IMR-90 (cell line): ENCODE measurements at regions not wholly inside any gene's neighbourhood (a gene's known extent, or its start where the extent isn't known, plus 50 kb on each side); places are given as distances from the start of the nearest gene placed in this dataset.

Source experiments
- ATAC-seq: fragments of 200-7000 bp; cut with Tn5 transposase; 2 replicates; pipeline ENCODE4 v1.9.1; 2020; ENCODE audit warnings: low read depth, mild to moderate bottlenecking, moderate library complexity
- BruUV-seq: library from RNA; stranded (reverse); fragments of 400-500 nt; replicated peaks from 2 replicates; lab custom pipeline; 2021; lab: Mats Ljungman, UMichigan
- CTCF ChIA-PET: fragments of 300-600 bp; formaldehyde crosslinking; extraction: SDS; loops from one replicate; lab custom pipeline; 2021; ENCODE audit warnings: antibody characterized with exemption; lab: Yijun Ruan, JAX
- POLR2A ChIA-PET: fragments of 300-600 bp; sonication (Branson Sonifier 250); formaldehyde crosslinking; loops from one replicate; lab custom pipeline; 2022; ENCODE audit warnings: antibody characterized with exemption; ENCODE audit not compliant: unreplicated experiment; lab: Charles Lee
- DNase-seq: peaks from one replicate; pipeline ENCODE4 v3.0.0; 2013
- H2AFZ ChIP-seq: replicated peaks from 2 replicates; pipeline ENCODE3; 2013; ENCODE audit warnings: low read length, mild to moderate bottlenecking; ENCODE audit not compliant: poor library complexity
- H2AK5ac ChIP-seq: 2 replicates; pipeline ENCODE4 v1.6.1; 2013; ENCODE audit warnings: low read depth, low read length, inconsistent platforms
- H2AK9ac ChIP-seq: replicated peaks from 2 replicates; pipeline ENCODE3; 2013; ENCODE audit warnings: mild to moderate bottlenecking, low read depth, low read length, moderate library complexity; ENCODE audit not compliant: poor library complexity
- H2BK120ac ChIP-seq: 2 replicates; pipeline ENCODE4 v1.6.1; 2013; ENCODE audit warnings: low read depth, low read length, inconsistent platforms
- H2BK15ac ChIP-seq: 3 replicates; pipeline ENCODE4 v1.6.1; 2013; ENCODE audit warnings: low read depth, low read length, inconsistent platforms
- H2BK20ac ChIP-seq: 2 replicates; pipeline ENCODE4 v1.6.1; 2013; ENCODE audit warnings: low read depth, mild to moderate bottlenecking, inconsistent platforms, low read length, moderate library complexity
- H2BK5ac ChIP-seq: 2 replicates; pipeline ENCODE4 v1.6.1; 2013; ENCODE audit warnings: mild to moderate bottlenecking, low read depth, low read length, inconsistent platforms; ENCODE audit not compliant: poor library complexity, severe bottlenecking
- H3K14ac ChIP-seq: replicated peaks from 2 replicates; pipeline ENCODE4 v1.6.1; 2013; ENCODE audit warnings: low read depth, low read length, inconsistent platforms
- H3K18ac ChIP-seq: 2 replicates; pipeline ENCODE4 v1.6.1; 2013; ENCODE audit warnings: low read depth, low read length, control low read depth
- H3K23ac ChIP-seq: 2 replicates; pipeline ENCODE4 v1.6.1; 2013; ENCODE audit warnings: low read depth, low read length, inconsistent platforms
- H3K27ac ChIP-seq: 2 replicates; pipeline ENCODE4 v1.5.1; 2013; ENCODE audit warnings: mild to moderate bottlenecking, control low read depth, low read length; ENCODE audit not compliant: insufficient read depth
- H3K27me3 ChIP-seq: 2 replicates; pipeline ENCODE4 v1.6.1; 2013; ENCODE audit warnings: low read length; ENCODE audit not compliant: control insufficient read depth, insufficient read depth
- H3K36me3 ChIP-seq: 2 replicates; pipeline ENCODE4 v1.6.1; 2013; ENCODE audit warnings: low read length, mixed read lengths; ENCODE audit not compliant: control insufficient read depth, insufficient read depth
- H3K4ac ChIP-seq: 2 replicates; pipeline ENCODE4 v1.6.1; 2013; ENCODE audit warnings: low read depth, low read length, inconsistent platforms
- H3K4me1 ChIP-seq: 2 replicates; pipeline ENCODE4 v1.6.1; 2013; ENCODE audit warnings: low read length, mixed read lengths; ENCODE audit not compliant: control insufficient read depth, insufficient read depth
- H3K4me2 ChIP-seq: 2 replicates; pipeline ENCODE4 v1.6.1; 2013; ENCODE audit warnings: low read depth, mild to moderate bottlenecking, control low read depth, low read length, moderate library complexity
- H3K4me3 ChIP-seq: 2 replicates; pipeline ENCODE4 v1.5.1; 2013; ENCODE audit warnings: low read depth, mild to moderate bottlenecking, control low read depth, low read length, moderate library complexity; ENCODE audit not compliant: insufficient read depth
- H3K56ac ChIP-seq: 2 replicates; pipeline ENCODE4 v1.6.1; 2013; ENCODE audit warnings: low read length, inconsistent platforms; ENCODE audit not compliant: insufficient read depth; ENCODE audit errors: extremely low read depth
- H3K79me1 ChIP-seq, 2 experiments: 2 replicates each; pipeline ENCODE4 v1.6.1; 2013; ENCODE audit warnings: low read length in 2 of 2, inconsistent platforms in 1 of 2, low read depth in 1 of 2
- H3K9ac ChIP-seq: 2 replicates; pipeline ENCODE4 v1.6.1; 2013; ENCODE audit warnings: low read depth, low read length, control low read depth
- H3K9me1 ChIP-seq: 2 replicates; pipeline ENCODE4 v1.6.1; 2013; ENCODE audit warnings: low read length, inconsistent platforms; ENCODE audit not compliant: insufficient read depth
- H3K9me3 ChIP-seq: 2 replicates; pipeline ENCODE4 v1.6.1; 2013; ENCODE audit warnings: low read length; ENCODE audit not compliant: control insufficient read depth, insufficient read depth
- H4K20me1 ChIP-seq: 2 replicates; pipeline ENCODE4 v1.6.1; 2013; ENCODE audit warnings: low read length, inconsistent platforms; ENCODE audit not compliant: insufficient read depth
- H4K5ac ChIP-seq: 2 replicates; pipeline ENCODE4 v1.6.1; 2013; ENCODE audit warnings: mild to moderate bottlenecking, low read depth, low read length, control low read depth
- H4K8ac ChIP-seq, 2 experiments: 2 replicates each; pipeline ENCODE4 v1.6.1; 2013; ENCODE audit warnings: low read depth in 2 of 2, low read length in 2 of 2, control low read depth in 1 of 2, inconsistent platforms in 1 of 2
- H4K91ac ChIP-seq: 2 replicates; pipeline ENCODE4 v1.6.1; 2013; ENCODE audit warnings: low read depth, low read length, inconsistent platforms; ENCODE audit not compliant: insufficient read depth
- BHLHE40 ChIP-seq: fragments of 150-350 bp; IDR thresholded peaks from 2 replicates; pipeline ENCODE4 v1.6.1; 2016; ENCODE audit warnings: mild to moderate bottlenecking, low read depth, low read length
- CEBPB ChIP-seq: IDR thresholded peaks from 2 replicates; pipeline ENCODE4 v1.6.1; 2012; ENCODE audit warnings: low read depth, low read length, improper control_type of control experiment
- CHD1 ChIP-seq: IDR thresholded peaks from 2 replicates; pipeline ENCODE4 v1.6.1; 2012; ENCODE audit warnings: low read depth, low read length, improper control_type of control experiment
- FOS ChIP-seq: fragments of 150-350 bp; IDR thresholded peaks from 2 replicates; pipeline ENCODE4 v1.6.1; 2016; ENCODE audit warnings: low read depth, low read length
- MAFK ChIP-seq: IDR thresholded peaks from 2 replicates; pipeline ENCODE4 v1.6.1; 2012; ENCODE audit warnings: low read depth, low read length, improper control_type of control experiment
- MAZ ChIP-seq: IDR thresholded peaks from 2 replicates; pipeline ENCODE4 v1.6.1; 2012; ENCODE audit warnings: low read depth, mild to moderate bottlenecking, low read length, improper control_type of control experiment, moderate library complexity, borderline replicate concordance
- MXI1 ChIP-seq: IDR thresholded peaks from 2 replicates; pipeline ENCODE4 v1.6.1; 2012; ENCODE audit warnings: low read depth, mild to moderate bottlenecking, low read length, moderate library complexity, borderline replicate concordance
- NFE2L2 ChIP-seq: fragments of 150-350 bp; IDR thresholded peaks from 2 replicates; pipeline ENCODE4 v1.6.1; 2016; ENCODE audit warnings: low read depth, mild to moderate bottlenecking, low read length
- POLR2A ChIP-seq: IDR thresholded peaks from 2 replicates; pipeline ENCODE4 v1.6.1; 2012; ENCODE audit warnings: mild to moderate bottlenecking, low read depth, low read length
- RAD21 ChIP-seq: IDR thresholded peaks from 2 replicates; pipeline ENCODE4 v1.6.1; 2012; ENCODE audit warnings: low read length, improper control_type of control experiment
- RCOR1 ChIP-seq: IDR thresholded peaks from 2 replicates; pipeline ENCODE4 v1.6.1; 2012; ENCODE audit warnings: mild to moderate bottlenecking, low read length, improper control_type of control experiment; ENCODE audit not compliant: insufficient replicate concordance
- RFX5 ChIP-seq: IDR thresholded peaks from 2 replicates; pipeline ENCODE4 v1.8.0; 2012; ENCODE audit warnings: low read depth, mild to moderate bottlenecking, low read length, moderate library complexity
- SMC3 ChIP-seq: fragments of 150-350 bp; IDR thresholded peaks from 2 replicates; pipeline ENCODE4 v1.6.1; 2016; ENCODE audit warnings: low read depth, mild to moderate bottlenecking, antibody characterized with exemption, low read length, moderate library complexity
- WGBS, 2 experiments: methylation state at CpG; one replicate each; pipeline versions ENCODE4 v1.1.5 to v1.1.7; 2013; ENCODE audit warnings: missing lambda C conversion rate in 2 of 2; ENCODE audit not compliant: insufficient read length in 1 of 2; ENCODE audit errors: extremely low coverage in 2 of 2; 5-methylcytosine and 5-hydroxymethylcytosine counted together
- dilution Hi-C: fragments of 300-500 bp; cut with HindIII; formaldehyde crosslinking; loops from one replicate; pipeline ENCODE4 v1.14.3; 2018; ENCODE audit warnings: low sequenced_read_pairs; ENCODE audit not compliant: unreplicated experiment
- in situ Hi-C: fragments of 300-500 bp; cut with MboI; formaldehyde crosslinking; loops from 3 replicates; pipeline ENCODE4 v1.14.3; 2019; ENCODE audit warnings: low sequenced_read_pairs, inconsistent platforms, mixed read lengths
- intact Hi-C: fragments of 100-400 bp; cut with micrococcal nuclease; formaldehyde crosslinking; loops from 2 replicates; pipeline ENCODE4 v1.10.0; 2022
- TF ChIP-seq, protein P1 (sequence below): fragments of 150-350 bp; IDR thresholded peaks from 2 replicates; pipeline ENCODE4 v1.6.1; 2017; ENCODE audit warnings: mild to moderate bottlenecking, antibody characterized with exemption, low read length, low read depth
- TF ChIP-seq, protein P2 (sequence below): conservative IDR thresholded peaks from 2 replicates; pipeline ENCODE4 v1.5.1; 2012; ENCODE audit warnings: mild to moderate bottlenecking, low read depth, low read length, improper control_type of control experiment
- TF ChIP-seq, protein P3 (sequence below): fragments of 150-350 bp; IDR thresholded peaks from 2 replicates; pipeline ENCODE4 v1.6.1; 2016; ENCODE audit warnings: low read depth, mild to moderate bottlenecking, low read length, moderate library complexity, borderline replicate concordance

DNA sequence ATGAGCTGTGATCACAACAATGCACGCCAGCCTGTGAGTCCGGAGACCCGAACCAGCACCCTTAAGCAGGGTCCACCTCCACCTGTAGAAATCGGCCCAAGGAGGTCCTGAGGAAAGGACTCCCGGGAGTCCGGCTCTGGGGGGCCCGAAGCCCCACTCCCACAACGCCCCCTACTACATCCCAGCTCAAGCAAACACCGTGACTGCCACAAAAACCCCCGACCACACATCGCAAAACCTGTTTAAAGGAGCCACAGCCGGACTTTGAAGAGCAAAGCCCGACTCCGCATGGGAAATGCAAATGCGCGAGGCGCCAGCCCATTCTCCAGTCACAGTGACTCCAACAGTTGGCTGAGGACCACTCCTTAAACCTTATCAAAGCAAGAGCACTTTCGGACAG lies 682.4 kb downstream of the KCNJ18 start:
- no peak overlapping the region for H3K4ac ChIP-seq
- no peak overlapping the region for H2BK15ac ChIP-seq
- H4K91ac ChIP-seq: no peak overlapping the region
- no peak for TF ChIP-seq MAFK
- TF ChIP-seq MAZ: no peak
- TF ChIP-seq RAD21: no peak
- no peak for TF ChIP-seq POLR2A
- TF ChIP-seq SMC3: no peak
- TF ChIP-seq, protein P1, sequence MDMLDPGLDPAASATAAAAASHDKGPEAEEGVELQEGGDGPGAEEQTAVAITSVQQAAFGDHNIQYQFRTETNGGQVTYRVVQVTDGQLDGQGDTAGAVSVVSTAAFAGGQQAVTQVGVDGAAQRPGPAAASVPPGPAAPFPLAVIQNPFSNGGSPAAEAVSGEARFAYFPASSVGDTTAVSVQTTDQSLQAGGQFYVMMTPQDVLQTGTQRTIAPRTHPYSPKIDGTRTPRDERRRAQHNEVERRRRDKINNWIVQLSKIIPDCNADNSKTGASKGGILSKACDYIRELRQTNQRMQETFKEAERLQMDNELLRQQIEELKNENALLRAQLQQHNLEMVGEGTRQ: no peak
- TF ChIP-seq CEBPB: no peak
- TF ChIP-seq CHD1: no peak
- TF ChIP-seq, protein P2, sequence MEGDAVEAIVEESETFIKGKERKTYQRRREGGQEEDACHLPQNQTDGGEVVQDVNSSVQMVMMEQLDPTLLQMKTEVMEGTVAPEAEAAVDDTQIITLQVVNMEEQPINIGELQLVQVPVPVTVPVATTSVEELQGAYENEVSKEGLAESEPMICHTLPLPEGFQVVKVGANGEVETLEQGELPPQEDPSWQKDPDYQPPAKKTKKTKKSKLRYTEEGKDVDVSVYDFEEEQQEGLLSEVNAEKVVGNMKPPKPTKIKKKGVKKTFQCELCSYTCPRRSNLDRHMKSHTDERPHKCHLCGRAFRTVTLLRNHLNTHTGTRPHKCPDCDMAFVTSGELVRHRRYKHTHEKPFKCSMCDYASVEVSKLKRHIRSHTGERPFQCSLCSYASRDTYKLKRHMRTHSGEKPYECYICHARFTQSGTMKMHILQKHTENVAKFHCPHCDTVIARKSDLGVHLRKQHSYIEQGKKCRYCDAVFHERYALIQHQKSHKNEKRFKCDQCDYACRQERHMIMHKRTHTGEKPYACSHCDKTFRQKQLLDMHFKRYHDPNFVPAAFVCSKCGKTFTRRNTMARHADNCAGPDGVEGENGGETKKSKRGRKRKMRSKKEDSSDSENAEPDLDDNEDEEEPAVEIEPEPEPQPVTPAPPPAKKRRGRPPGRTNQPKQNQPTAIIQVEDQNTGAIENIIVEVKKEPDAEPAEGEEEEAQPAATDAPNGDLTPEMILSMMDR: no peak
- TF ChIP-seq RFX5: no peak
- TF ChIP-seq, protein P3, sequence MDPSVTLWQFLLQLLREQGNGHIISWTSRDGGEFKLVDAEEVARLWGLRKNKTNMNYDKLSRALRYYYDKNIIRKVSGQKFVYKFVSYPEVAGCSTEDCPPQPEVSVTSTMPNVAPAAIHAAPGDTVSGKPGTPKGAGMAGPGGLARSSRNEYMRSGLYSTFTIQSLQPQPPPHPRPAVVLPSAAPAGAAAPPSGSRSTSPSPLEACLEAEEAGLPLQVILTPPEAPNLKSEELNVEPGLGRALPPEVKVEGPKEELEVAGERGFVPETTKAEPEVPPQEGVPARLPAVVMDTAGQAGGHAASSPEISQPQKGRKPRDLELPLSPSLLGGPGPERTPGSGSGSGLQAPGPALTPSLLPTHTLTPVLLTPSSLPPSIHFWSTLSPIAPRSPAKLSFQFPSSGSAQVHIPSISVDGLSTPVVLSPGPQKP: no peak
- TF ChIP-seq MXI1: no peak
- no peak for TF ChIP-seq FOS
- TF ChIP-seq BHLHE40: no peak
- TF ChIP-seq RCOR1: no peak
- TF ChIP-seq NFE2L2: no peak
- no peak overlapping the region for H3K9ac ChIP-seq
- in situ Hi-C loops: no loop called here
- no peak overlapping the region for H3K4me2 ChIP-seq
- H2AK5ac ChIP-seq: no peak overlapping the region
- no peak overlapping the region for H4K8ac ChIP-seq
- no peak overlapping the region for H2BK20ac ChIP-seq
- H3K27me3 ChIP-seq: no peaks in the 10 kb centered on the region
- no peak overlapping the region for H2BK5ac ChIP-seq
- H3K79me1 ChIP-seq: no peaks in the 10 kb centered on the region
- no peak overlapping the region for H2BK120ac ChIP-seq
- no peaks in the 10 kb centered on the region for H4K20me1 ChIP-seq
- no peak overlapping the region for H2AFZ ChIP-seq
- no peaks in the 10 kb centered on the region for H3K4me1 ChIP-seq
- DNase-seq (no peak), ATAC-seq (no peak)
- intact Hi-C loops: no loop called here
- BruUV-seq: no TSS peak
- H3K56ac ChIP-seq: no peak overlapping the region
- dilution Hi-C loops: no loop called here
- ChIA-PET POLR2A (no interaction called here), CTCF (no interaction called here)
- no peaks in the 10 kb centered on the region for H3K9me1 ChIP-seq
- H3K9me3 ChIP-seq: peaks cover 7% of the 10 kb centered on the region; the same call in 1 of the 2 replicates
- H3K4me3 ChIP-seq: no peak overlapping the region
- H3K23ac ChIP-seq: no peak overlapping the region
- no peak overlapping the region for H4K5ac ChIP-seq
- no peaks in the 10 kb centered on the region for H3K36me3 ChIP-seq
- no peak overlapping the region for H2AK9ac ChIP-seq
- H3K27ac ChIP-seq: no peak overlapping the region
- no CpG with 5 or more reads among the region's 18 CpGs for WGBS, 2 experiments
- H3K18ac ChIP-seq: no peak overlapping the region
- H3K14ac ChIP-seq: no peak overlapping the region
